Upper lobe of left lung (tissue), 4 donors: ENCODE measurements at regions not wholly inside any gene's neighbourhood (a gene's known extent, or its start where the extent isn't known, plus 50 kb on each side); places are given as distances from the start of the nearest gene placed in this dataset.
"Not testable (repeated sequence)": the region's sequence is repeated elsewhere in the genome, so short reads cannot be mapped to it uniquely, and the experiment has no call there.

Experiments used
- CTCF ChIP-seq, 6 experiments: fragments of 450-650 bp in 4 of 6; fragments of 200-600 bp in 2 of 6; sonication (generic) in 2 of 6; IDR thresholded peaks; one replicate each; pipeline ENCODE4 v1.5.1; 2016 to 2019; ENCODE audit warnings: antibody characterized with exemption in 6 of 6
- POLR2A ChIP-seq, 4 donors: fragments of 450-650 bp; IDR thresholded peaks; one replicate each; pipeline ENCODE4 v1.5.1; 2016 to 2017; ENCODE audit warnings: antibody characterized with exemption in 4 of 4, mild to moderate bottlenecking in 2 of 4

GRCh38 chrX:85723025-85723424, 324.3 kb downstream of the CHM start:
- TF ChIP-seq POLR2A, CTCF (IDR thresholded peaks at IDR 0.05): not testable (repeated sequence)
